ENCODE measurements at regions not wholly inside any gene's neighbourhood (a gene's known extent, or its start where the extent isn't known, plus 50 kb on each side); places are given as distances from the start of the nearest gene placed in this dataset.
A peak's percentile ranks its signal among the peaks of the same experiment; 100 is the strongest.

DNA sequence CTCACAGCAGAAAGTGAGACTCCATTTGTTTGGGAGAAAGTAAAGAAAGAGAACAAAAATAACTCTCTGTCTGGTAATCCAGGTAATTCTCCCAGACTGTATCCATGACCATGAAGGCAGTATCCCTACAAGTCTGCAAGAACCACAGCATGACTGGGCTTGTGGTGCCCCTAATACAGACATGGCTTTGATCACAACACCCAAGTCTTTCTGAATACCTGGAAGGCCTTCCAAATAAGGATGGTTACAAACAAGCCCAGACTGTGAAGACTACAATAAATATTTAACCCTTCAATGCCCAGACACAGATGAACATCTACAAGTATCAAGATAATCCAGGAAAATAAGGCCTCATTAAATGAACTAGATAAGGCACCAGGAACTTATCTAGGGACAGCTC, 481.1 kb upstream of the RORB start:
- Histone ChIP-seq H3K27me3 (replicated peaks; ENCODE audit: control insufficient read depth, insufficient read depth, low read length) (no peaks in the 10 kb centered on the region), H3K36me3 (ENCODE audit: control insufficient read depth, insufficient read depth, low read length) (no peaks in the 10 kb centered on the region), H3K4me1 (no peaks in the 10 kb centered on the region), H3K9me3 (no peaks in the 10 kb centered on the region), H3K4me3 (ENCODE audit: low read depth, low read length) (no peak overlapping the region)
- Mint-ChIP-seq H3K36me3 (ENCODE audit: insufficient read depth, unreplicated experiment) (no peaks in the 10 kb centered on the region), H3K4me1 (ENCODE audit: low read depth, unreplicated experiment) (no peaks in the 10 kb centered on the region), H3K9me3 (ENCODE audit: unreplicated experiment) (no peaks in the 10 kb centered on the region), H3K4me3 (ENCODE audit: unreplicated experiment) (no peak overlapping the region), H3K27ac (ENCODE audit: unreplicated experiment) (no peak overlapping the region), H3K27me3 (ENCODE audit: insufficient read depth, unreplicated experiment) (no peaks in the 10 kb centered on the region)
- CTCF ChIA-PET: no interaction called here
- DNase-seq: no peak
- POLR2A ChIA-PET: no interaction called here
- TF ChIP-seq, protein P1, sequence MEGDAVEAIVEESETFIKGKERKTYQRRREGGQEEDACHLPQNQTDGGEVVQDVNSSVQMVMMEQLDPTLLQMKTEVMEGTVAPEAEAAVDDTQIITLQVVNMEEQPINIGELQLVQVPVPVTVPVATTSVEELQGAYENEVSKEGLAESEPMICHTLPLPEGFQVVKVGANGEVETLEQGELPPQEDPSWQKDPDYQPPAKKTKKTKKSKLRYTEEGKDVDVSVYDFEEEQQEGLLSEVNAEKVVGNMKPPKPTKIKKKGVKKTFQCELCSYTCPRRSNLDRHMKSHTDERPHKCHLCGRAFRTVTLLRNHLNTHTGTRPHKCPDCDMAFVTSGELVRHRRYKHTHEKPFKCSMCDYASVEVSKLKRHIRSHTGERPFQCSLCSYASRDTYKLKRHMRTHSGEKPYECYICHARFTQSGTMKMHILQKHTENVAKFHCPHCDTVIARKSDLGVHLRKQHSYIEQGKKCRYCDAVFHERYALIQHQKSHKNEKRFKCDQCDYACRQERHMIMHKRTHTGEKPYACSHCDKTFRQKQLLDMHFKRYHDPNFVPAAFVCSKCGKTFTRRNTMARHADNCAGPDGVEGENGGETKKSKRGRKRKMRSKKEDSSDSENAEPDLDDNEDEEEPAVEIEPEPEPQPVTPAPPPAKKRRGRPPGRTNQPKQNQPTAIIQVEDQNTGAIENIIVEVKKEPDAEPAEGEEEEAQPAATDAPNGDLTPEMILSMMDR (IDR thresholded peaks at IDR 0.05; ENCODE audit: insufficient read depth in 1 of 2, low read depth in 1 of 2, low read length in 1 of 2, severe bottlenecking in 1 of 2, unreplicated experiment in 1 of 2): no peak
- BruUV-seq (replicated peaks): no TSS peak
- intact Hi-C loops (cut with micrococcal nuclease; ENCODE audit: unreplicated experiment): no loop called here

DNA sequence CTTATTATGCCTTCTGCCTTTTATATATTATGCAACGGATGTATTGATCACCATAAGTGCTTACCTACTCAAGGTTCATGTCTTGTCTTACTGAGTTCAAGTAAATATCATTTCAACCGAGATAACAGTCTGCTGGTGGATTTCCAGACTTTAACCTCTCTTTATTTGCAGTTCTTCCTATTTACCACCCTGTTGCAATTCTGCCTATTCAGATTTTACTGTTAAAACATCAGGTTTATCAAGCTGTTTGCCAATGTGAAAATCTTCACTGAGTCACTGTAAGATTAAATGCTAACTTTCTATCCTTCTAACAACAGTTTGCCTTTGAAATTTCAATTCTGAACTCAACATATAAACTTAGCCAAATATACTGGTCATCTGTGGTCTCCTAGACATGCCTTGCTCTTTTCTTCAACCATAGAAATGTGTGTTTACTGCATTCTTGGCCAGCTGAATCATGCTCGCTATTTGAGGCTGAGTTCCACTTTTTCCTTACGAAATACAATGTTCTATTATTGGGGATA, 471.7 kb upstream of the RORB start:
- Mint-ChIP-seq H3K27ac (ENCODE audit: unreplicated experiment) (no peak overlapping the region), H3K27me3 (ENCODE audit: insufficient read depth, unreplicated experiment) (no peaks in the 10 kb centered on the region), H3K36me3 (ENCODE audit: insufficient read depth, unreplicated experiment) (no peaks in the 10 kb centered on the region), H3K9me3 (ENCODE audit: unreplicated experiment) (peaks cover 9% of the 10 kb centered on the region), H3K4me1 (ENCODE audit: low read depth, unreplicated experiment) (no peaks in the 10 kb centered on the region), H3K4me3 (ENCODE audit: unreplicated experiment) (no peak overlapping the region)
- no peaks in the 10 kb centered on the region for H3K36me3 ChIP-seq (ENCODE audit: control insufficient read depth, insufficient read depth, low read length)
- no TSS peak for BruUV-seq (replicated peaks)
- H3K27me3 ChIP-seq (replicated peaks; ENCODE audit: control insufficient read depth, insufficient read depth, low read length): no peaks in the 10 kb centered on the region
- TF ChIP-seq, protein P1 (IDR thresholded peaks at IDR 0.05; ENCODE audit: insufficient read depth in 1 of 2, low read depth in 1 of 2, low read length in 1 of 2, severe bottlenecking in 1 of 2, unreplicated experiment in 1 of 2): no peak
- POLR2A ChIA-PET: no interaction called here
- H3K9me3 ChIP-seq: no peaks in the 10 kb centered on the region
- intact Hi-C loops (cut with micrococcal nuclease; ENCODE audit: unreplicated experiment): no loop called here
- no peaks in the 10 kb centered on the region for H3K4me1 ChIP-seq
- CTCF ChIA-PET: no interaction called here
- DNase-seq: peak in 1 of 2 experiments; percentile 22
- H3K4me3 ChIP-seq (ENCODE audit: low read depth, low read length): no peak overlapping the region

DNA sequence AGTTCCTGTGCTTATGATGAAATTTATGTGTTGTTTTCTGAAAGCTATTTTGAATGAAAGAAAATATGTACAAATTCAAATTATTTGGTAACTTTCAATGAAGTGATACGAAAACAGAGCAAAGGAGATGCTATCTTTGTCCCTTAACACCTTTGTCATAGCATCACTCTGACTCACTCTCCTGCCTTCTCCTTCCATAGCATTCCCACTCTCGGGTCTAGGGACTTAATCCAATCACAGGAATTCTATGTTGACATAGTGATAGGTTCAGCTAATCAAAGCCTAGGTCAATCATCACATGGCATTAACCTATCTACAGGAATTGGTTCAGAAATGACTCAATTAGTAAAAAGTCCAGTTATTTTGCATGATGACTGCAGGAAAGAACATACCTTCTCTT, 464.7 kb upstream of the RORB start:
- H3K27ac Mint-ChIP-seq (ENCODE audit: unreplicated experiment): no peak overlapping the region

More for the DNA sequence above, 464.7 kb upstream of the RORB start:
- Mint-ChIP-seq H3K27me3 (ENCODE audit: insufficient read depth, unreplicated experiment) (no peaks in the 10 kb centered on the region), H3K9me3 (ENCODE audit: unreplicated experiment) (no peaks in the 10 kb centered on the region), H3K4me1 (ENCODE audit: low read depth, unreplicated experiment) (no peaks in the 10 kb centered on the region), H3K36me3 (ENCODE audit: insufficient read depth, unreplicated experiment) (no peaks in the 10 kb centered on the region), H3K4me3 (ENCODE audit: unreplicated experiment) (no peak overlapping the region)
- intact Hi-C loops (cut with micrococcal nuclease; ENCODE audit: unreplicated experiment): no loop called here
- H3K4me1 ChIP-seq: no peaks in the 10 kb centered on the region
- H3K9me3 ChIP-seq: no peaks in the 10 kb centered on the region
- no TSS peak for BruUV-seq (replicated peaks)
- ChIA-PET CTCF (no interaction called here), POLR2A (no interaction called here)
- no peaks in the 10 kb centered on the region for H3K27me3 ChIP-seq (replicated peaks; ENCODE audit: control insufficient read depth, insufficient read depth, low read length)
- H3K4me3 ChIP-seq (ENCODE audit: low read depth, low read length): no peak overlapping the region
- H3K36me3 ChIP-seq (ENCODE audit: control insufficient read depth, insufficient read depth, low read length): no peaks in the 10 kb centered on the region
- DNase-seq: no peak
- TF ChIP-seq, protein P1 (IDR thresholded peaks at IDR 0.05; ENCODE audit: insufficient read depth in 1 of 2, low read depth in 1 of 2, low read length in 1 of 2, severe bottlenecking in 1 of 2, unreplicated experiment in 1 of 2): no peak

Measured in Caco-2 (cell line).